ENCODE measurements at regions not wholly inside any gene's neighbourhood (a gene's known extent, or its start where the extent isn't known, plus 50 kb on each side); places are given as distances from the start of the nearest gene placed in this dataset.

- peaks cover 8% of the 10 kb centered on the region for H3K9me3 Mint-ChIP-seq (ENCODE audit: unreplicated experiment)
- no peak for TF ChIP-seq CTCF (IDR thresholded peaks at IDR 0.05)
- no peak overlapping the region for H3K27ac Mint-ChIP-seq (ENCODE audit: unreplicated experiment)
- H3K4me3 Mint-ChIP-seq (ENCODE audit: unreplicated experiment), result no peak overlapping the region
- peaks cover 6% of the 10 kb centered on the region for H3K27me3 Mint-ChIP-seq (ENCODE audit: unreplicated experiment)
- no peaks in the 10 kb centered on the region for H3K36me3 Mint-ChIP-seq (ENCODE audit: unreplicated experiment)
- DNase-seq (ENCODE audit: extremely low spot score, unreplicated experiment), result no peak
- H3K4me1 Mint-ChIP-seq (ENCODE audit: unreplicated experiment), result no peaks in the 10 kb centered on the region
Observed at GRCh38 chr11:37352485-37352884, 754.4 kb upstream of the RAG2 start.

- H3K4me1 Mint-ChIP-seq (ENCODE audit: unreplicated experiment), result no peaks in the 10 kb centered on the region
- no peak for TF ChIP-seq CTCF (IDR thresholded peaks at IDR 0.05)
- H3K9me3 Mint-ChIP-seq (ENCODE audit: unreplicated experiment), result no peaks in the 10 kb centered on the region
- H3K4me3 Mint-ChIP-seq (ENCODE audit: unreplicated experiment), result no peak overlapping the region
- no peaks in the 10 kb centered on the region for H3K27me3 Mint-ChIP-seq (ENCODE audit: unreplicated experiment)
- H3K36me3 Mint-ChIP-seq (ENCODE audit: unreplicated experiment), result no peaks in the 10 kb centered on the region
- DNase-seq (ENCODE audit: extremely low spot score, unreplicated experiment), result no peak
- no peak overlapping the region for H3K27ac Mint-ChIP-seq (ENCODE audit: unreplicated experiment)
Observed at GRCh38 chr11:37343290-37343689, 745.3 kb upstream of the RAG2 start.

DNA sequence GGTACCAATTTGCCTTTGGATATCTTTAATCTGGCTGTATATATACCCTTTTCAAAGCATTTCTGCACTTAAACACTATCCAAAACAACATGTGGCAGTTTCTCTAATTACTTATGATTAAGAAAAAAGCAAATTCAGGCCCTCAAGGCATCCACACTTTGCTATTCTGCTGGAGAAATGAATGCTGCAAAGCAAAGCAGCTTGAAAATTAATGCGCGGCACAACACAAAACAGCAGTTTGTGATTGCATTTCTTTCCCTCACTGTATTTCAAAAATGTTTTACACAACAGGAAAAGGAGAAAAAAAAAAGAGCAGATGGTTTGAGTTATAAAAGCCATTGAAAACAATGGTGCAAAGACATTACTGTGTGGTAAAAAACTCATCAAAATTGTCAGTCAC is 738.4 kb upstream of the RAG2 start:
- no peak for DNase-seq (ENCODE audit: extremely low spot score, unreplicated experiment)
- no peaks in the 10 kb centered on the region for H3K27me3 Mint-ChIP-seq (ENCODE audit: unreplicated experiment)
- H3K9me3 Mint-ChIP-seq (ENCODE audit: unreplicated experiment), result no peaks in the 10 kb centered on the region
- no peaks in the 10 kb centered on the region for H3K36me3 Mint-ChIP-seq (ENCODE audit: unreplicated experiment)
- no peak overlapping the region for H3K27ac Mint-ChIP-seq (ENCODE audit: unreplicated experiment)
- H3K4me1 Mint-ChIP-seq (ENCODE audit: unreplicated experiment), result no peaks in the 10 kb centered on the region
- TF ChIP-seq CTCF (IDR thresholded peaks at IDR 0.05), result no peak
- H3K4me3 Mint-ChIP-seq (ENCODE audit: unreplicated experiment), result no peak overlapping the region

GRCh38 chr11:37333345-37333744 is 735.3 kb upstream of the RAG2 start:
- DNase-seq (ENCODE audit: extremely low spot score, unreplicated experiment), result no peak
- H3K27me3 Mint-ChIP-seq (ENCODE audit: unreplicated experiment), result no peaks in the 10 kb centered on the region
- no peak overlapping the region for H3K4me3 Mint-ChIP-seq (ENCODE audit: unreplicated experiment)
- H3K9me3 Mint-ChIP-seq (ENCODE audit: unreplicated experiment), result no peaks in the 10 kb centered on the region
- TF ChIP-seq CTCF (IDR thresholded peaks at IDR 0.05), result no peak
- no peak overlapping the region for H3K27ac Mint-ChIP-seq (ENCODE audit: unreplicated experiment)
- no peaks in the 10 kb centered on the region for H3K36me3 Mint-ChIP-seq (ENCODE audit: unreplicated experiment)
- H3K4me1 Mint-ChIP-seq (ENCODE audit: unreplicated experiment), result no peaks in the 10 kb centered on the region

- H3K27ac Mint-ChIP-seq (ENCODE audit: unreplicated experiment), result no peak overlapping the region
- peaks cover 8% of the 10 kb centered on the region for H3K27me3 Mint-ChIP-seq (ENCODE audit: unreplicated experiment)
- no peak overlapping the region for H3K4me3 Mint-ChIP-seq (ENCODE audit: unreplicated experiment)
- H3K4me1 Mint-ChIP-seq (ENCODE audit: unreplicated experiment), result no peaks in the 10 kb centered on the region
- H3K36me3 Mint-ChIP-seq (ENCODE audit: unreplicated experiment), result no peaks in the 10 kb centered on the region
- TF ChIP-seq CTCF (IDR thresholded peaks at IDR 0.05), result no peak
- no peak for DNase-seq (ENCODE audit: extremely low spot score, unreplicated experiment)
- H3K9me3 Mint-ChIP-seq (ENCODE audit: unreplicated experiment), result no peaks in the 10 kb centered on the region
Observed at GRCh38 chr11:37323843-37324242, 725.8 kb upstream of the RAG2 start.

All from osteocyte (in vitro differentiated cells).